Uterus (tissue), 3 donors: ENCODE measurements at regions not wholly inside any gene's neighbourhood (a gene's known extent, or its start where the extent isn't known, plus 50 kb on each side); places are given as distances from the start of the nearest gene placed in this dataset.

Experiments used
- DNase-seq, 2 donors: peaks; one replicate each; pipeline ENCODE4 v3.0.0-alpha.2; 2019 to 2020
- H3K27ac ChIP-seq, 2 donors: fragments of 200-600 bp; sonication (generic); 1 replicate in 1 of 2; 2 replicates in 1 of 2; pipeline ENCODE4 v1.5.1; 2016 to 2018
- H3K27me3 ChIP-seq, 2 donors: fragments of 200-600 bp; sonication (generic); one replicate each; pipeline ENCODE4 v1.5.1; 2018 to 2019; ENCODE audit warnings: control low read depth in 1 of 2
- H3K36me3 ChIP-seq, 2 donors: fragments of 200-600 bp; sonication (generic); one replicate each; pipeline ENCODE4 v1.5.1; 2019; ENCODE audit warnings: control low read depth in 1 of 2
- H3K4me1 ChIP-seq, 2 donors: fragments of 200-600 bp; sonication (generic); one replicate each; pipeline ENCODE4 v1.5.1; 2018 to 2019; ENCODE audit warnings: control low read depth in 1 of 2
- H3K4me3 ChIP-seq, 2 donors: fragments of 200-600 bp; sonication (generic); 1 replicate in 1 of 2; 2 replicates in 1 of 2; pipeline ENCODE4 v1.5.1; 2018 to 2019; ENCODE audit warnings: mild to moderate bottlenecking in 1 of 2
- H3K9me3 ChIP-seq, 2 donors: fragments of 200-600 bp; sonication (generic); one replicate each; pipeline ENCODE4 v1.5.1; 2019; ENCODE audit warnings: control low read depth in 1 of 2
- POLR2A ChIP-seq, 2 donors: fragments of 450-650 bp; IDR thresholded peaks; one replicate each; pipeline ENCODE4 v1.6.1; 2016; ENCODE audit warnings: antibody characterized with exemption in 2 of 2, mild to moderate bottlenecking in 1 of 2, moderate library complexity in 1 of 2
- intact Hi-C: fragments of 100-400 bp; cut with DNase I; formaldehyde crosslinking; loops from one replicate; pipeline ENCODE4 v1.15.1; 2023; ENCODE audit warnings: low total_unique reads
- TF ChIP-seq, protein P1 (sequence below), 4 experiments: fragments of 200-600 bp in 2 of 4; fragments of 450-650 bp in 2 of 4; sonication (generic) in 2 of 4; IDR thresholded peaks; one replicate each; pipeline ENCODE4 v1.5.1; 2016 to 2019; ENCODE audit warnings: antibody characterized with exemption in 4 of 4, mild to moderate bottlenecking in 2 of 4, moderate library complexity in 1 of 4
- donor health status: DM: yes; HTN: yes; CAD: no.

- no peaks in the 10 kb centered on the region for H3K9me3 ChIP-seq
- intact Hi-C loops = no loop called here
- DNase-seq = no peak
- H3K36me3 ChIP-seq = no peaks in the 10 kb centered on the region
- no peak overlapping the region for H3K27ac ChIP-seq
- no peaks in the 10 kb centered on the region for H3K4me1 ChIP-seq
- H3K4me3 ChIP-seq = no peak overlapping the region
- TF ChIP-seq, protein P1, sequence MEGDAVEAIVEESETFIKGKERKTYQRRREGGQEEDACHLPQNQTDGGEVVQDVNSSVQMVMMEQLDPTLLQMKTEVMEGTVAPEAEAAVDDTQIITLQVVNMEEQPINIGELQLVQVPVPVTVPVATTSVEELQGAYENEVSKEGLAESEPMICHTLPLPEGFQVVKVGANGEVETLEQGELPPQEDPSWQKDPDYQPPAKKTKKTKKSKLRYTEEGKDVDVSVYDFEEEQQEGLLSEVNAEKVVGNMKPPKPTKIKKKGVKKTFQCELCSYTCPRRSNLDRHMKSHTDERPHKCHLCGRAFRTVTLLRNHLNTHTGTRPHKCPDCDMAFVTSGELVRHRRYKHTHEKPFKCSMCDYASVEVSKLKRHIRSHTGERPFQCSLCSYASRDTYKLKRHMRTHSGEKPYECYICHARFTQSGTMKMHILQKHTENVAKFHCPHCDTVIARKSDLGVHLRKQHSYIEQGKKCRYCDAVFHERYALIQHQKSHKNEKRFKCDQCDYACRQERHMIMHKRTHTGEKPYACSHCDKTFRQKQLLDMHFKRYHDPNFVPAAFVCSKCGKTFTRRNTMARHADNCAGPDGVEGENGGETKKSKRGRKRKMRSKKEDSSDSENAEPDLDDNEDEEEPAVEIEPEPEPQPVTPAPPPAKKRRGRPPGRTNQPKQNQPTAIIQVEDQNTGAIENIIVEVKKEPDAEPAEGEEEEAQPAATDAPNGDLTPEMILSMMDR (IDR thresholded peaks at IDR 0.05) = no peak
- no peaks in the 10 kb centered on the region for H3K27me3 ChIP-seq
Observed at GRCh38 chr2:30339071-30339470, 107.7 kb downstream of the LBH start.

GRCh38 chr2:30341500-30342267 is 105.4 kb upstream of the LCLAT1 start:
- H3K36me3 ChIP-seq = no peaks in the 10 kb centered on the region
- H3K9me3 ChIP-seq = no peaks in the 10 kb centered on the region
- intact Hi-C loops = no loop called here

DNA sequence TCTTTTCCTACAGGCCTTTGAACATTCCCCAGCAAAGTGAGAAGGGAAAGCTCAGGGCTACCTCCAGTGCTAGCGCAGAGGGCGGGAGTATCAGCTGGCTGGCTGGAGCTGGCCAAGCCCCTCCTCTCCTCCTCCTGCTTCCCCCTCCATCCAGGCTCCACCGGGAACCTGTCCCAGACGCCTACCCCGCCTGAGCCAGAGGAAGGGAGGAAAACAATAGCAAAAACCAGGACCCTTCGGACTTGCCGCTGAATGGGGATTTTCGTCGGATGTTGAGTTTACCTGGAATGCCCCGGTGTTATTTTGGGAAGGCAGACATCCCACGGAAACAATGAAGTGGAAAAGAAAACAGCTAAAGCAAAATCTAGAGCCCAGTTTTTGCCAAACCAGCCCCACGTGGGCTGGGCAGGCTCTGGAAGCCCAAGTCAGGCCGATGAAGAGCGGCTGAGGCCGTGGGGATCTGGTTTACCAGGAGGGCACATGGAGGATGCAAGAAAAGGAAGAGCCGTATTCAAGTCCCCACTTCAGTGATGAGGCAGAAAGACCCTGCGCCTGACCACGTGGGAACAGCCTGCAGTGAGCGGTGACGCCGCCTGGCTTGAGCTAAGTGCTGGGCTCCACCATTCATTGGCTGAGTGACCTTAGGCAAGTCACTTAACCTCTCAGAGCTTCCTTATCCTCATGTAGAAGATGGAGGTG is 100.4 kb upstream of the LCLAT1 start:
- peak; percentile 75 to 83 for DNase-seq
- Histone ChIP-seq H3K4me1 (no peaks in the 10 kb centered on the region), H3K27ac (peak overlapping the region; percentile 72 to 81), H3K9me3 (no peaks in the 10 kb centered on the region), H3K36me3 (no peaks in the 10 kb centered on the region), H3K27me3 (no peaks in the 10 kb centered on the region), H3K4me3 (peak overlapping the region; percentile 19 to 33)
- TF ChIP-seq, protein P1 (IDR thresholded peaks at IDR 0.05) = no peak
- no peak for TF ChIP-seq POLR2A (IDR thresholded peaks at IDR 0.05)
- intact Hi-C loops = no loop called here

More at GRCh38 chr2:30341500-30342267, 105.4 kb upstream of the LCLAT1 start:
- Histone ChIP-seq H3K4me1 (no peaks in the 10 kb centered on the region), H3K27ac (no peak overlapping the region), H3K27me3 (no peaks in the 10 kb centered on the region), H3K4me3 (no peak overlapping the region)
- DNase-seq = no peak
- TF ChIP-seq, protein P1 (IDR thresholded peaks at IDR 0.05) = no peak
- no peak for TF ChIP-seq POLR2A (IDR thresholded peaks at IDR 0.05)

DNA sequence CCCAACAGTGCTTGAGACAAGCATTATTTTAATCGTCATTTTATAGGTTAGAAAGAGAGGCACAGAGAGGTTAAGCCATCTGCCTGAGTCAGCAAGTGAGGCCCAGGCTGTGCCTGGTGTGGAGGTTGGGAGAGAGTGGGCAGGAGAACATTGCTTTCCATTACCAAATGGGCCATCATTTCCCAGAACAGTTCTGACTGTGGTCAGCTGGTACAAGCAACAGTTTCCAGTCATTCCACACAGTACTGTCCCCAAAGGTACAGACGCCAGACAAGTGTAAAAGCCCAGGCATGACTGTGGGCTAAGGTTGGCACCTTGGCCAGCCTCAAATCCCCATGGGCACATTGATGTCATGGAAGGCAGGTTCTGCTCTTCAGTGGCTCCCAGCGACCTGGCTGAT is 98.2 kb upstream of the LCLAT1 start:
- no peaks in the 10 kb centered on the region for H3K9me3 ChIP-seq
- TF ChIP-seq POLR2A (IDR thresholded peaks at IDR 0.05) = no peak
- TF ChIP-seq, protein P1 (IDR thresholded peaks at IDR 0.05) = no peak
- H3K27ac ChIP-seq = no peak overlapping the region
- no peak overlapping the region for H3K4me3 ChIP-seq
- no peaks in the 10 kb centered on the region for H3K36me3 ChIP-seq
- intact Hi-C loops = no loop called here
- H3K4me1 ChIP-seq = no peaks in the 10 kb centered on the region
- no peak for DNase-seq
- H3K27me3 ChIP-seq = no peaks in the 10 kb centered on the region

GRCh38 chr2:30349691-30350090 is 97.4 kb upstream of the LCLAT1 start:
- intact Hi-C loops = no loop called here

More at GRCh38 chr2:30349691-30350090, 97.4 kb upstream of the LCLAT1 start:
- no peaks in the 10 kb centered on the region for H3K27me3 ChIP-seq
- DNase-seq = no peak
- no peak overlapping the region for H3K27ac ChIP-seq
- H3K4me1 ChIP-seq = no peaks in the 10 kb centered on the region
- H3K9me3 ChIP-seq = no peaks in the 10 kb centered on the region
- no peaks in the 10 kb centered on the region for H3K36me3 ChIP-seq
- H3K4me3 ChIP-seq = no peak overlapping the region
- TF ChIP-seq, protein P1 (IDR thresholded peaks at IDR 0.05) = no peak
- no peak for TF ChIP-seq POLR2A (IDR thresholded peaks at IDR 0.05)
